Activated B cell treated with CpG ODN at 0.5 μM for 24 hours (primary cell): ENCODE measurements at regions not wholly inside any gene's neighbourhood (a gene's known extent, or its start where the extent isn't known, plus 50 kb on each side); places are given as distances from the start of the nearest gene placed in this dataset.

ENCODE experiments used
- ATAC-seq: fragments of 200-7000 bp; cut with Tn5 transposase; one replicate; pipeline ENCODE4 v1.10.0; 2021; ENCODE audit warnings: low read depth, mild to moderate bottlenecking, moderate library complexity
- CTCF ChIA-PET: fragments of 350-600 bp; sonication (Branson Sonifier 250); formaldehyde crosslinking; loops from one replicate; lab custom pipeline; 2021; ENCODE audit warnings: antibody characterized with exemption; lab: Charles Lee
- POLR2A ChIA-PET: fragments of 350-600 bp; sonication (Branson Sonifier 250); formaldehyde crosslinking; loops from one replicate; lab custom pipeline; 2021; ENCODE audit warnings: antibody characterized with exemption; lab: Charles Lee
- DNase-seq: peaks from one replicate; pipeline ENCODE4 v3.0.0; 2022
- H3K27ac Mint-ChIP-seq: one replicate; pipeline ENCODE4 v1.8.0; 2020; ENCODE audit warnings: mixed read lengths
- H3K27me3 Mint-ChIP-seq: one replicate; pipeline ENCODE4 v1.8.0; 2021; ENCODE audit warnings: mixed read lengths
- H3K36me3 Mint-ChIP-seq: one replicate; pipeline ENCODE4 v1.8.0; 2021; ENCODE audit warnings: low read depth, mixed read lengths
- H3K4me1 Mint-ChIP-seq: one replicate; pipeline ENCODE4 v1.8.0; 2021; ENCODE audit warnings: mixed read lengths
- H3K4me3 Mint-ChIP-seq: one replicate; pipeline ENCODE4 v1.8.0; 2020; ENCODE audit warnings: mild to moderate bottlenecking, mixed read lengths
- H3K9me3 Mint-ChIP-seq: one replicate; pipeline ENCODE4 v1.8.0; 2020; ENCODE audit warnings: mixed read lengths
- CTCF ChIP-seq: fragments of 200-600 bp; IDR thresholded peaks from one replicate; pipeline ENCODE4 v1.8.0; 2022; ENCODE audit warnings: antibody characterized with exemption, mild to moderate bottlenecking
- intact Hi-C: fragments of 100-400 bp; cut with micrococcal nuclease; formaldehyde crosslinking; loops from one replicate; pipeline ENCODE4 v1.15.1; 2024

- H3K27me3 Mint-ChIP-seq = no peaks in the 10 kb centered on the region
- no peak for TF ChIP-seq CTCF
- no peak overlapping the region for H3K4me3 Mint-ChIP-seq
- H3K9me3 Mint-ChIP-seq = no peaks in the 10 kb centered on the region
- CTCF ChIA-PET = no interaction called here
- DNase-seq (no peak), ATAC-seq (no peak)
- no peak overlapping the region for H3K27ac Mint-ChIP-seq
- H3K4me1 Mint-ChIP-seq = no peaks in the 10 kb centered on the region
- POLR2A ChIA-PET = no interaction called here
- no peaks in the 10 kb centered on the region for H3K36me3 Mint-ChIP-seq
- intact Hi-C loops = no loop called here
These were observed 1528.3 kb downstream of the RPA4 start for GRCh38 chrX:98412058-98412457.

- no peaks in the 10 kb centered on the region for H3K4me1 Mint-ChIP-seq
- CTCF ChIA-PET = no interaction called here
- no peaks in the 10 kb centered on the region for H3K36me3 Mint-ChIP-seq
- H3K9me3 Mint-ChIP-seq = no peaks in the 10 kb centered on the region
- no peak overlapping the region for H3K27ac Mint-ChIP-seq
- no peaks in the 10 kb centered on the region for H3K27me3 Mint-ChIP-seq
- DNase-seq (no peak), ATAC-seq (no peak)
- POLR2A ChIA-PET = no interaction called here
- no peak overlapping the region for H3K4me3 Mint-ChIP-seq
- TF ChIP-seq CTCF = no peak
- intact Hi-C loops = no loop called here
These were observed 1538.8 kb downstream of the RPA4 start for GRCh38 chrX:98422536-98422935.

DNA sequence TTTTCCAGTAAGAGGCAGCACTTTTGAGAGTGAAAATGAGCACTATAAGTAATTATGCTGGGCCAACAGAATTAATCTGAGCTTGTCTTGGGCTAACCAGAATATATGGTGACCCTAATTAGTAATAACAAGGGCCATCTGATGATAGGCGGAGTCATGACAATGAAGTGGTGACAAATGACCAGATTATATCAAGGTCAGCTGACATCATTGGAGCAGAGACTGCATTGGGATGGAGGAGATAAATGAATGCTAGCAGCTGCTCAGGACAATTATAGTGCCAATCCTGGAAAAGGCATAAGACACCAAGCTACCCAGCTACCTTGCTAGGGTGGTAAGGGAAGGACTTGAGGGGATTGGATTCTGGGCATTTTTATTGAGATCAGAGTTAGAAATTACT, 1548.7 kb downstream of the RPA4 start:
- Mint-ChIP-seq H3K4me3 (no peak overlapping the region), H3K9me3 (no peaks in the 10 kb centered on the region), H3K27ac (no peak overlapping the region), H3K36me3 (no peaks in the 10 kb centered on the region), H3K27me3 (no peaks in the 10 kb centered on the region), H3K4me1 (no peaks in the 10 kb centered on the region)
- ChIA-PET POLR2A (no interaction called here), CTCF (no interaction called here)
- TF ChIP-seq CTCF = no peak
- DNase-seq (no peak), ATAC-seq (no peak)
- intact Hi-C loops = no loop called here

DNA sequence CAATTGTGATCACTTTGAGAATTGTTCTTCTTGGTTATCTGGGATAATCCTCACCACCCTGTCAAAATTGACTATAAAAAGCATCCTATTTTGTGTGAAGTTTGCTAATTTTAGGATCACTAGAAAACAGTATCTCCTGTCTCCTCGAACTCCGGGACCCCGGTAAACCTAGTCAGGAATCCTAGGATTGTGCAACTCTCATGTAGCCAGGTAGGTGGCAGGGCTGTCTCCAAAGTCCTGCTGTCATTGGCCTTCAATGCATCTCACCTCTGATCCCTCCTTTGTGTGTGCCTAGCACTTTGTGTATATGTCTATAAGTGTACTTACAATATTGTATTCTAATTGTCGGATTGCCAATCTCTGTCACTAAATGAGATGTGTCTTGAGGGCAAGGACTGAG, 1564.8 kb downstream of the RPA4 start:
- no peaks in the 10 kb centered on the region for H3K27me3 Mint-ChIP-seq
- POLR2A ChIA-PET = no interaction called here
- no peak overlapping the region for H3K4me3 Mint-ChIP-seq
- TF ChIP-seq CTCF = no peak
- CTCF ChIA-PET = no interaction called here
- ATAC-seq (no peak), DNase-seq (no peak)
- H3K4me1 Mint-ChIP-seq = no peaks in the 10 kb centered on the region
- no peaks in the 10 kb centered on the region for H3K9me3 Mint-ChIP-seq
- intact Hi-C loops = no loop called here
- no peak overlapping the region for H3K27ac Mint-ChIP-seq
- H3K36me3 Mint-ChIP-seq = no peaks in the 10 kb centered on the region

GRCh38 chrX:98452456-98452855, 1568.7 kb downstream of the RPA4 start:
- intact Hi-C loops = no loop called here

More at GRCh38 chrX:98452456-98452855, 1568.7 kb downstream of the RPA4 start:
- Mint-ChIP-seq H3K36me3 (no peaks in the 10 kb centered on the region), H3K27ac (no peak overlapping the region), H3K9me3 (no peaks in the 10 kb centered on the region), H3K27me3 (no peaks in the 10 kb centered on the region), H3K4me3 (no peak overlapping the region), H3K4me1 (no peaks in the 10 kb centered on the region)
- no peak for ATAC-seq
- ChIA-PET POLR2A (no interaction called here), CTCF (no interaction called here)
- TF ChIP-seq CTCF = no peak
- DNase-seq = no peak
